Endothelial cell of umbilical vein (primary cell): ENCODE measurements at regions not wholly inside any gene's neighbourhood (a gene's known extent, or its start where the extent isn't known, plus 50 kb on each side); places are given as distances from the start of the nearest gene placed in this dataset.

Source experiments
- BruUV-seq: library from RNA; stranded (reverse); fragments of 400-500 nt; replicated peaks from 2 replicates; lab custom pipeline; 2021; lab: Mats Ljungman, UMichigan
- CTCF ChIA-PET: fragments of 300-600, 350-600 bp; sonication (Branson Sonifier 250); formaldehyde crosslinking; loops from one replicate; lab custom pipeline; 2021; ENCODE audit warnings: antibody characterized with exemption, inconsistent platforms; lab: Charles Lee
- POLR2A ChIA-PET: fragments of 300-600, 350-600 bp; sonication (Branson Sonifier 250); formaldehyde crosslinking; loops from one replicate; lab custom pipeline; 2021; ENCODE audit warnings: antibody characterized with exemption, inconsistent platforms; lab: Charles Lee
- DNase-seq: peaks from one replicate; pipeline ENCODE4 v3.0.0-alpha.2; 2011; ENCODE audit warnings: low read depth, low spot score
- FAIRE-seq: peaks from 2 replicates; lab custom pipeline; 2011; peaks lifted over from hg19 to GRCh38; lab: Jason Lieb, UNC
- H2AFZ ChIP-seq: 2 replicates; pipeline ENCODE4 v1.6.0; 2012; ENCODE audit warnings: low read depth, low read length, control low read depth, inconsistent platforms
- H3K27ac ChIP-seq: 2 replicates; pipeline ENCODE4 v1.5.1; 2011; ENCODE audit warnings: low read depth, mild to moderate bottlenecking, control low read depth, low read length, moderate library complexity; ENCODE audit not compliant: insufficient read depth
- H3K27me3 ChIP-seq, 2 experiments: 2 replicates each; pipeline versions ENCODE4 v1.6.0 to v1.6.1; 2011; ENCODE audit warnings: low read length in 2 of 2, mixed read lengths in 1 of 2; ENCODE audit not compliant: control insufficient read depth in 2 of 2, insufficient read depth in 2 of 2
- H3K36me3 ChIP-seq, 2 experiments: 2 replicates in 1 of 2; 3 replicates in 1 of 2; pipeline ENCODE4 v1.5.1; 2011; ENCODE audit warnings: low read length in 2 of 2, mild to moderate bottlenecking in 1 of 2, moderate library complexity in 1 of 2; ENCODE audit not compliant: control insufficient read depth in 2 of 2, insufficient read depth in 2 of 2; ENCODE audit errors: extremely low read depth in 1 of 2
- H3K4me1 ChIP-seq: 3 replicates; pipeline ENCODE4 v1.5.1; 2011; ENCODE audit warnings: mild to moderate bottlenecking, low read length; ENCODE audit not compliant: control insufficient read depth, insufficient read depth; ENCODE audit errors: extremely low read depth
- H3K4me2 ChIP-seq: 2 replicates; pipeline ENCODE4 v1.6.1; 2011; ENCODE audit warnings: low read length, control low read depth, mixed read lengths; ENCODE audit not compliant: insufficient read depth
- H3K4me3 ChIP-seq, 3 experiments: fragments of 200-600 bp in 1 of 3; sonication (generic), shearing (Covaris generic) in 1 of 3; replicated peaks in 1 of 3; 2 replicates each; pipeline ENCODE4 v1.5.1; 2011 to 2016; ENCODE audit warnings: control low read depth in 3 of 3, low read length in 3 of 3, mild to moderate bottlenecking in 2 of 3, inconsistent platforms in 1 of 3, low read depth in 1 of 3, moderate library complexity in 1 of 3; ENCODE audit not compliant: insufficient read depth in 1 of 3
- H3K79me2 ChIP-seq: 2 replicates; pipeline ENCODE4 v1.6.0; 2012; ENCODE audit warnings: low read length, inconsistent platforms; ENCODE audit not compliant: control insufficient read depth, insufficient read depth
- H3K9ac ChIP-seq: replicated peaks from 2 replicates; pipeline ENCODE3; 2011; ENCODE audit warnings: low read length, control low read depth; ENCODE audit not compliant: insufficient read depth; ENCODE audit errors: extremely low read depth
- H3K9me1 ChIP-seq: replicated peaks from 3 replicates; pipeline ENCODE4 v1.6.0; 2011; ENCODE audit warnings: mild to moderate bottlenecking, low read length; ENCODE audit not compliant: control insufficient read depth, insufficient read depth; ENCODE audit errors: extremely low read depth
- H3K9me3 ChIP-seq: replicated peaks from 2 replicates; pipeline ENCODE4 v1.5.1; 2012; ENCODE audit warnings: low read length, inconsistent platforms; ENCODE audit not compliant: control insufficient read depth, insufficient read depth
- H4K20me1 ChIP-seq: replicated peaks from 2 replicates; pipeline ENCODE3; 2011; ENCODE audit warnings: mild to moderate bottlenecking, low read length; ENCODE audit not compliant: control insufficient read depth, insufficient read depth; ENCODE audit errors: extremely low read depth
- EZH2 ChIP-seq: IDR thresholded peaks from 2 replicates; pipeline ENCODE4 v1.6.1; 2012; ENCODE audit warnings: borderline replicate concordance, low read depth, mild to moderate bottlenecking, moderate library complexity, low read length, inconsistent platforms; ENCODE audit not compliant: severe bottlenecking
- FOS ChIP-seq: IDR thresholded peaks from 2 replicates; pipeline ENCODE4 v1.6.1; 2011; ENCODE audit warnings: mild to moderate bottlenecking, low read length, moderate library complexity, borderline replicate concordance; ENCODE audit not compliant: insufficient read depth
- GATA2 ChIP-seq: IDR thresholded peaks from 2 replicates; pipeline ENCODE4 v1.7.0; 2011; ENCODE audit warnings: low read depth, mild to moderate bottlenecking, moderate library complexity, mixed read lengths, low read length; ENCODE audit not compliant: insufficient read length, insufficient read depth
- JUN ChIP-seq: IDR thresholded peaks from 2 replicates; pipeline ENCODE4 v1.6.1; 2011; ENCODE audit warnings: borderline replicate concordance, low read depth; ENCODE audit not compliant: insufficient read length, insufficient read depth
- MYC ChIP-seq: IDR thresholded peaks from one replicate; pipeline ENCODE4 v1.6.1; 2011; ENCODE audit warnings: mild to moderate bottlenecking, low read depth, low read length
- POLR2A ChIP-seq: IDR thresholded peaks from 2 replicates; pipeline ENCODE4 v1.6.1; 2012; ENCODE audit warnings: low read depth, mild to moderate bottlenecking, control low read depth, low read length
- POLR2AphosphoS5 ChIP-seq: IDR thresholded peaks from 2 replicates; pipeline ENCODE4 v1.6.1; 2012; ENCODE audit warnings: low read depth, mild to moderate bottlenecking, control low read depth, low read length, moderate library complexity; ENCODE audit not compliant: insufficient read depth
- dilution Hi-C: fragments of 300-500 bp; cut with MboI; formaldehyde crosslinking; loops from one replicate; pipeline ENCODE4 v1.15.0; 2019; ENCODE audit warnings: low sequenced_read_pairs; ENCODE audit not compliant: extremely low pct_ligation_motif_present
- intact Hi-C: fragments of 100-400 bp; cut with micrococcal nuclease; formaldehyde crosslinking; loops from one replicate; pipeline ENCODE4 v1.10.0; 2022
- TF ChIP-seq, protein P1 (sequence below), 2 donors: IDR thresholded peaks; 1 replicate in 1 of 2; 2 replicates in 1 of 2; pipeline ENCODE4 v1.5.1; 2011; ENCODE audit warnings: low read length in 2 of 2, mild to moderate bottlenecking in 2 of 2, moderate library complexity in 2 of 2, control low read depth in 1 of 2, inconsistent platforms in 1 of 2, low read depth in 1 of 2; ENCODE audit not compliant: insufficient read depth in 1 of 2; ENCODE audit errors: extremely low read depth in 1 of 2
- TF ChIP-seq, protein P2 (sequence below): IDR thresholded peaks from 2 replicates; pipeline ENCODE4 v1.6.1; 2011; ENCODE audit not compliant: insufficient read depth, insufficient read length

DNA sequence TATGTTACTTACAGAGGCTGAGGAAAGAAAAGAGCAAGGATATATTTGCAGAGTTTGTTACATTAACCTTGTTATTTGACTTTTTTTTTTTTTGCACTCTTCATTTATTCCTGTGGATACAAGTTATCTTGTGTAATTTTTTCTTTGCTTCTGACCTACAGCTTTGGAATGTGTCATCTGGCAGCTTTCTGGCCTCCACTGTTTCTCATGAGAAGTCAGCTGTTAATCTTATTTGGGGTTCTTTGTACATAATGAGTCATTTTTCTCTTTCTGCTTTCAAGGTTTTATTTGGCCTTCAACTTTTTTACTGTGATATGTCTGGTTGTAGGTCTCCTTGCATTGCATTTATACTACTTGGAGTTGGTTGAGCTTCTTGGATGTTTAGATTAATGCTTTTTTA lies 333.4 kb downstream of the SMOC2 start:
- FAIRE-seq, result no peak
- no peaks in the 10 kb centered on the region for H3K36me3 ChIP-seq
- DNase-seq, result no peak
- intact Hi-C loops, result no loop called here
- H3K27me3 ChIP-seq, result no peaks in the 10 kb centered on the region
- TF ChIP-seq, protein P1, sequence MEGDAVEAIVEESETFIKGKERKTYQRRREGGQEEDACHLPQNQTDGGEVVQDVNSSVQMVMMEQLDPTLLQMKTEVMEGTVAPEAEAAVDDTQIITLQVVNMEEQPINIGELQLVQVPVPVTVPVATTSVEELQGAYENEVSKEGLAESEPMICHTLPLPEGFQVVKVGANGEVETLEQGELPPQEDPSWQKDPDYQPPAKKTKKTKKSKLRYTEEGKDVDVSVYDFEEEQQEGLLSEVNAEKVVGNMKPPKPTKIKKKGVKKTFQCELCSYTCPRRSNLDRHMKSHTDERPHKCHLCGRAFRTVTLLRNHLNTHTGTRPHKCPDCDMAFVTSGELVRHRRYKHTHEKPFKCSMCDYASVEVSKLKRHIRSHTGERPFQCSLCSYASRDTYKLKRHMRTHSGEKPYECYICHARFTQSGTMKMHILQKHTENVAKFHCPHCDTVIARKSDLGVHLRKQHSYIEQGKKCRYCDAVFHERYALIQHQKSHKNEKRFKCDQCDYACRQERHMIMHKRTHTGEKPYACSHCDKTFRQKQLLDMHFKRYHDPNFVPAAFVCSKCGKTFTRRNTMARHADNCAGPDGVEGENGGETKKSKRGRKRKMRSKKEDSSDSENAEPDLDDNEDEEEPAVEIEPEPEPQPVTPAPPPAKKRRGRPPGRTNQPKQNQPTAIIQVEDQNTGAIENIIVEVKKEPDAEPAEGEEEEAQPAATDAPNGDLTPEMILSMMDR (IDR thresholded peaks at IDR 0.05; ENCODE audit: extremely low read depth in 1 of 2, insufficient read depth in 1 of 2, low read depth in 1 of 2, low read length in 2 of 2), result no peak
- TF ChIP-seq POLR2A, result no peak
- no peak for TF ChIP-seq MYC
- TF ChIP-seq FOS, result no peak
- BruUV-seq, result no TSS peak
- no peaks in the 10 kb centered on the region for H3K79me2 ChIP-seq
- H3K9ac ChIP-seq, result no peak overlapping the region
- H3K4me3 ChIP-seq, result no peak overlapping the region
- no peaks in the 10 kb centered on the region for H3K4me1 ChIP-seq
- dilution Hi-C loops, result no loop called here
- H3K4me2 ChIP-seq, result no peak overlapping the region
- no peaks in the 10 kb centered on the region for H3K9me1 ChIP-seq
- POLR2A ChIA-PET, result no interaction called here
- CTCF ChIA-PET, result no interaction called here
- H2AFZ ChIP-seq, result no peak overlapping the region
- no peak overlapping the region for H3K27ac ChIP-seq
- H4K20me1 ChIP-seq, result no peaks in the 10 kb centered on the region
- H3K9me3 ChIP-seq, result peaks cover 4% of the 10 kb centered on the region

DNA sequence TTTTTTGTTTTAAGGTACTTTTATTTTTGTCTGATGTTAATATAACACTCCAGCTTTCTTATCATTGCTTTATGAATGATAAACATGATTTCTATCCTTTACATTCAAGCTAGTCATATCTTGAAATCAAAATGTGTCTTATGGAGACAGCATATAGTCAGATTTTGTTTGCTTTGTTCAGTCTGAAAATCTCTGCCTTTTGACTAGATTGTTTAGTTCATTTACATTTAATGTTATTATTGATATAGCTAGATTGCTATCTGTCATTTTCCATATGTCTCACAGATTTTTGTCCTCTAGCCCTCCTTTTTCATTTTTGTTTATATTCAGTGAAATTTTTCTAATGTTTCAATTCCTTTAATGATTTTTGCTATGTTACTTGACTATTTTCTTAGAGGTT lies 332.8 kb downstream of the SMOC2 start:
- no peaks in the 10 kb centered on the region for H3K27me3 ChIP-seq
- DNase-seq (no peak), FAIRE-seq (no peak)
- intact Hi-C loops (no loop called here), dilution Hi-C loops (no loop called here)
- no peak overlapping the region for H2AFZ ChIP-seq
- no peaks in the 10 kb centered on the region for H3K36me3 ChIP-seq
- H3K4me3 ChIP-seq, result no peak overlapping the region
- H3K9ac ChIP-seq, result no peak overlapping the region
- H3K9me3 ChIP-seq, result peaks cover 3% of the 10 kb centered on the region
- H4K20me1 ChIP-seq, result no peaks in the 10 kb centered on the region
- BruUV-seq, result no TSS peak
- CTCF ChIA-PET, result no interaction called here
- H3K4me1 ChIP-seq, result no peaks in the 10 kb centered on the region
- POLR2A ChIA-PET, result no interaction called here
- no peaks in the 10 kb centered on the region for H3K79me2 ChIP-seq
- H3K9me1 ChIP-seq, result no peaks in the 10 kb centered on the region
- TF ChIP-seq MYC (no peak), EZH2 (no peak), JUN (no peak), GATA2 (no peak), FOS (no peak), POLR2A (no peak), POLR2AphosphoS5 (no peak)
- TF ChIP-seq, protein P1 (IDR thresholded peaks at IDR 0.05; ENCODE audit: extremely low read depth in 1 of 2, insufficient read depth in 1 of 2, low read depth in 1 of 2, low read length in 2 of 2), result no peak
- TF ChIP-seq, protein P2, sequence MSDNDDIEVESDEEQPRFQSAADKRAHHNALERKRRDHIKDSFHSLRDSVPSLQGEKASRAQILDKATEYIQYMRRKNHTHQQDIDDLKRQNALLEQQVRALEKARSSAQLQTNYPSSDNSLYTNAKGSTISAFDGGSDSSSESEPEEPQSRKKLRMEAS, result no peak
- H3K27ac ChIP-seq, result no peak overlapping the region
- no peak overlapping the region for H3K4me2 ChIP-seq
